ENCODE measurements at regions not wholly inside any gene's neighbourhood (a gene's known extent, or its start where the extent isn't known, plus 50 kb on each side); places are given as distances from the start of the nearest gene placed in this dataset.

- Histone ChIP-seq H3K9me3 (no peaks in the 10 kb centered on the region), H3K4me1 (no peaks in the 10 kb centered on the region), H3K27me3 (no peaks in the 10 kb centered on the region), H3K27ac (no peak overlapping the region), H3K36me3 (no peaks in the 10 kb centered on the region), H3K4me3 (no peak overlapping the region)
- ATAC-seq (no peak), DNase-seq (no peak)
- no peak for TF ChIP-seq POLR2A (IDR thresholded peaks at IDR 0.05)
- TF ChIP-seq, protein P1, sequence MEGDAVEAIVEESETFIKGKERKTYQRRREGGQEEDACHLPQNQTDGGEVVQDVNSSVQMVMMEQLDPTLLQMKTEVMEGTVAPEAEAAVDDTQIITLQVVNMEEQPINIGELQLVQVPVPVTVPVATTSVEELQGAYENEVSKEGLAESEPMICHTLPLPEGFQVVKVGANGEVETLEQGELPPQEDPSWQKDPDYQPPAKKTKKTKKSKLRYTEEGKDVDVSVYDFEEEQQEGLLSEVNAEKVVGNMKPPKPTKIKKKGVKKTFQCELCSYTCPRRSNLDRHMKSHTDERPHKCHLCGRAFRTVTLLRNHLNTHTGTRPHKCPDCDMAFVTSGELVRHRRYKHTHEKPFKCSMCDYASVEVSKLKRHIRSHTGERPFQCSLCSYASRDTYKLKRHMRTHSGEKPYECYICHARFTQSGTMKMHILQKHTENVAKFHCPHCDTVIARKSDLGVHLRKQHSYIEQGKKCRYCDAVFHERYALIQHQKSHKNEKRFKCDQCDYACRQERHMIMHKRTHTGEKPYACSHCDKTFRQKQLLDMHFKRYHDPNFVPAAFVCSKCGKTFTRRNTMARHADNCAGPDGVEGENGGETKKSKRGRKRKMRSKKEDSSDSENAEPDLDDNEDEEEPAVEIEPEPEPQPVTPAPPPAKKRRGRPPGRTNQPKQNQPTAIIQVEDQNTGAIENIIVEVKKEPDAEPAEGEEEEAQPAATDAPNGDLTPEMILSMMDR (IDR thresholded peaks at IDR 0.05 in 4 of 5, conservative IDR thresholded peaks at IDR 0.05 in 1 of 5), result no peak
- intact Hi-C loops (cut with DNase I; ENCODE audit: low total_unique reads) (no loop called here), in situ Hi-C loops (cut with MboI; ENCODE audit: low sequenced_read_pairs in 4 of 4) (no loop called here)
These were observed 865.9 kb upstream of the CADM2 start for GRCh38 chr3:84092907-84093306.

- DNase-seq, result no peak
- Histone ChIP-seq H3K36me3 (no peaks in the 10 kb centered on the region), H3K27me3 (no peaks in the 10 kb centered on the region), H3K4me1 (no peaks in the 10 kb centered on the region), H3K4me3 (no peak overlapping the region), H3K27ac (no peak overlapping the region), H3K9me3 (no peaks in the 10 kb centered on the region)
- intact Hi-C loops (cut with DNase I; ENCODE audit: low total_unique reads) (no loop called here), in situ Hi-C loops (cut with MboI; ENCODE audit: low sequenced_read_pairs in 4 of 4) (no loop called here)
- no peak for ATAC-seq
- TF ChIP-seq POLR2A (IDR thresholded peaks at IDR 0.05), result no peak
- TF ChIP-seq, protein P1 (IDR thresholded peaks at IDR 0.05 in 4 of 5, conservative IDR thresholded peaks at IDR 0.05 in 1 of 5), result no peak
These were observed 862.6 kb upstream of the CADM2 start for GRCh38 chr3:84096188-84096587.

DNA sequence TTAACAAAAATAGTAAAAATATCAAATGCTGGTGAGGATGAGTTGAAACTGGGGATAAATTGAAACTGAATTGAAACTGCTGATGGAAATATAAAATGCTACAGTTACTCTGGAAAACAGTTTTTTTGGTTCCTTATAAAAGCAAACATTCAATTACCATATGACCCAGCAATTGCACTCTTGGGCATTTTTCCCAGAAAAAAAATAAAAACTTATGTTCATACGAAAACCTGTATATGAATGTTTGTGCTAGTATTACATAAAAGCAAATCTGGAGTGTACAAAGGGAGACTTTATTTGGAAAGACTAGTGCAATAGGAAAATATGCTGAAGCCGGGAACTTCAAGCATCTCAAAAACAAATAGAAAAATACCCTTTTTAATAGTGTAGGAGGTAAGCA is 857.9 kb upstream of the CADM2 start:
- H3K27me3 ChIP-seq, result no peaks in the 10 kb centered on the region
- DNase-seq (no peak), ATAC-seq (no peak)
- TF ChIP-seq, protein P1 (IDR thresholded peaks at IDR 0.05 in 4 of 5, conservative IDR thresholded peaks at IDR 0.05 in 1 of 5), result no peak
- no peak for TF ChIP-seq POLR2A (IDR thresholded peaks at IDR 0.05)
- in situ Hi-C loops (cut with MboI; ENCODE audit: low sequenced_read_pairs in 4 of 4), result no loop called here
- H3K4me3 ChIP-seq, result no peak overlapping the region
- no peaks in the 10 kb centered on the region for H3K4me1 ChIP-seq
- H3K36me3 ChIP-seq, result no peaks in the 10 kb centered on the region
- intact Hi-C loops (cut with DNase I; ENCODE audit: low total_unique reads), result no loop called here
- H3K27ac ChIP-seq, result no peak overlapping the region
- H3K9me3 ChIP-seq, result no peaks in the 10 kb centered on the region

- intact Hi-C loops (cut with DNase I; ENCODE audit: low total_unique reads) (no loop called here), in situ Hi-C loops (cut with MboI; ENCODE audit: low sequenced_read_pairs in 4 of 4) (no loop called here)
- DNase-seq (no peak), ATAC-seq (no peak)
- Histone ChIP-seq H3K36me3 (no peaks in the 10 kb centered on the region), H3K27ac (no peak overlapping the region), H3K4me3 (no peak overlapping the region), H3K4me1 (no peaks in the 10 kb centered on the region), H3K27me3 (no peaks in the 10 kb centered on the region), H3K9me3 (no peaks in the 10 kb centered on the region)
- TF ChIP-seq, protein P1 (IDR thresholded peaks at IDR 0.05 in 4 of 5, conservative IDR thresholded peaks at IDR 0.05 in 1 of 5), result no peak
- TF ChIP-seq POLR2A (IDR thresholded peaks at IDR 0.05), result no peak
These were observed 850.3 kb upstream of the CADM2 start for GRCh38 chr3:84108442-84108971.

GRCh38 chr3:84109911-84110310 is 848.9 kb upstream of the CADM2 start:
- no peaks in the 10 kb centered on the region for H3K27me3 ChIP-seq
- no peaks in the 10 kb centered on the region for H3K36me3 ChIP-seq
- TF ChIP-seq, protein P1 (IDR thresholded peaks at IDR 0.05 in 4 of 5, conservative IDR thresholded peaks at IDR 0.05 in 1 of 5), result no peak
- no peak for TF ChIP-seq POLR2A (IDR thresholded peaks at IDR 0.05)
- H3K27ac ChIP-seq, result no peak overlapping the region
- H3K4me1 ChIP-seq, result no peaks in the 10 kb centered on the region
- no peak overlapping the region for H3K4me3 ChIP-seq
- no peaks in the 10 kb centered on the region for H3K9me3 ChIP-seq
- intact Hi-C loops (cut with DNase I; ENCODE audit: low total_unique reads) (no loop called here), in situ Hi-C loops (cut with MboI; ENCODE audit: low sequenced_read_pairs in 4 of 4) (no loop called here)
- DNase-seq, result no peak
- no peak for ATAC-seq

Data from gastrocnemius medialis (tissue), 4 donors.